ENCODE measurements at regions not wholly inside any gene's neighbourhood (a gene's known extent, or its start where the extent isn't known, plus 50 kb on each side); places are given as distances from the start of the nearest gene placed in this dataset.

DNA sequence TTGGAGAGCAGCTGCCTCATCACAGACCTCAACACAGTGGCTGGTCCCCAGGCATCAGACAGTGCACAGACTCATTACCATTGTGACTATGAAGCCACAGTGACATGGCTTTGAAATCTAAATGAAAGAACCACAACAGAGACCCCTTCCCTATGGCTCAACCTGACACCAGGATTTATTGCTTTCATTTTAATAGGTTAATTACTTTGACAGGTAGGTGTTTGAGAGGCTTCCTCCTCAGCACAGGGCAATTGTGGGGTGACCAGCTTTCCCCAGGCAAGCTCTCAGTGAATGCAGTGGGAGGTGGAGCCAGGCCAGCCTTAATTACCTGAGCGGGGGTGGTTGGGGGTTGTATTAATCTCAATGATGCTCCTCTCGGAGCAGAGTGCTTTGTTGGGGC is 102.3 kb downstream of the CHST1 start (continued):
- TF ChIP-seq, protein P1, sequence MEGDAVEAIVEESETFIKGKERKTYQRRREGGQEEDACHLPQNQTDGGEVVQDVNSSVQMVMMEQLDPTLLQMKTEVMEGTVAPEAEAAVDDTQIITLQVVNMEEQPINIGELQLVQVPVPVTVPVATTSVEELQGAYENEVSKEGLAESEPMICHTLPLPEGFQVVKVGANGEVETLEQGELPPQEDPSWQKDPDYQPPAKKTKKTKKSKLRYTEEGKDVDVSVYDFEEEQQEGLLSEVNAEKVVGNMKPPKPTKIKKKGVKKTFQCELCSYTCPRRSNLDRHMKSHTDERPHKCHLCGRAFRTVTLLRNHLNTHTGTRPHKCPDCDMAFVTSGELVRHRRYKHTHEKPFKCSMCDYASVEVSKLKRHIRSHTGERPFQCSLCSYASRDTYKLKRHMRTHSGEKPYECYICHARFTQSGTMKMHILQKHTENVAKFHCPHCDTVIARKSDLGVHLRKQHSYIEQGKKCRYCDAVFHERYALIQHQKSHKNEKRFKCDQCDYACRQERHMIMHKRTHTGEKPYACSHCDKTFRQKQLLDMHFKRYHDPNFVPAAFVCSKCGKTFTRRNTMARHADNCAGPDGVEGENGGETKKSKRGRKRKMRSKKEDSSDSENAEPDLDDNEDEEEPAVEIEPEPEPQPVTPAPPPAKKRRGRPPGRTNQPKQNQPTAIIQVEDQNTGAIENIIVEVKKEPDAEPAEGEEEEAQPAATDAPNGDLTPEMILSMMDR (conservative IDR thresholded peaks at IDR 0.05; ENCODE audit: low read depth in 2 of 2) = no peak
- TF ChIP-seq EZH2phosphoT487 (IDR thresholded peaks at IDR 0.05; ENCODE audit: unreplicated experiment) (no peak), EZH2 (IDR thresholded peaks at IDR 0.05; ENCODE audit: low read depth, unreplicated experiment) (no peak), ZNF331 (CRISPR knock-in tag; IDR thresholded peaks at IDR 0.05; ENCODE audit: low read depth) (no peak), STAT1 (IDR thresholded peaks at IDR 0.05; ENCODE audit: unreplicated experiment) (no peak), POLR2AphosphoS5 (IDR thresholded peaks at IDR 0.05; ENCODE audit: low read depth) (no peak), NANOG (IDR thresholded peaks at IDR 0.05; ENCODE audit: borderline replicate concordance) (no peak), ZNF114 (CRISPR knock-in tag; IDR thresholded peaks at IDR 0.05) (no peak), JUNB (IDR thresholded peaks at IDR 0.05; ENCODE audit: unreplicated experiment) (no peak)
- TF ChIP-seq, protein P2, sequence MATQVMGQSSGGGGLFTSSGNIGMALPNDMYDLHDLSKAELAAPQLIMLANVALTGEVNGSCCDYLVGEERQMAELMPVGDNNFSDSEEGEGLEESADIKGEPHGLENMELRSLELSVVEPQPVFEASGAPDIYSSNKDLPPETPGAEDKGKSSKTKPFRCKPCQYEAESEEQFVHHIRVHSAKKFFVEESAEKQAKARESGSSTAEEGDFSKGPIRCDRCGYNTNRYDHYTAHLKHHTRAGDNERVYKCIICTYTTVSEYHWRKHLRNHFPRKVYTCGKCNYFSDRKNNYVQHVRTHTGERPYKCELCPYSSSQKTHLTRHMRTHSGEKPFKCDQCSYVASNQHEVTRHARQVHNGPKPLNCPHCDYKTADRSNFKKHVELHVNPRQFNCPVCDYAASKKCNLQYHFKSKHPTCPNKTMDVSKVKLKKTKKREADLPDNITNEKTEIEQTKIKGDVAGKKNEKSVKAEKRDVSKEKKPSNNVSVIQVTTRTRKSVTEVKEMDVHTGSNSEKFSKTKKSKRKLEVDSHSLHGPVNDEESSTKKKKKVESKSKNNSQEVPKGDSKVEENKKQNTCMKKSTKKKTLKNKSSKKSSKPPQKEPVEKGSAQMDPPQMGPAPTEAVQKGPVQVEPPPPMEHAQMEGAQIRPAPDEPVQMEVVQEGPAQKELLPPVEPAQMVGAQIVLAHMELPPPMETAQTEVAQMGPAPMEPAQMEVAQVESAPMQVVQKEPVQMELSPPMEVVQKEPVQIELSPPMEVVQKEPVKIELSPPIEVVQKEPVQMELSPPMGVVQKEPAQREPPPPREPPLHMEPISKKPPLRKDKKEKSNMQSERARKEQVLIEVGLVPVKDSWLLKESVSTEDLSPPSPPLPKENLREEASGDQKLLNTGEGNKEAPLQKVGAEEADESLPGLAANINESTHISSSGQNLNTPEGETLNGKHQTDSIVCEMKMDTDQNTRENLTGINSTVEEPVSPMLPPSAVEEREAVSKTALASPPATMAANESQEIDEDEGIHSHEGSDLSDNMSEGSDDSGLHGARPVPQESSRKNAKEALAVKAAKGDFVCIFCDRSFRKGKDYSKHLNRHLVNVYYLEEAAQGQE (IDR thresholded peaks at IDR 0.05; ENCODE audit: unreplicated experiment) = no peak
- TF ChIP-seq, protein P3, sequence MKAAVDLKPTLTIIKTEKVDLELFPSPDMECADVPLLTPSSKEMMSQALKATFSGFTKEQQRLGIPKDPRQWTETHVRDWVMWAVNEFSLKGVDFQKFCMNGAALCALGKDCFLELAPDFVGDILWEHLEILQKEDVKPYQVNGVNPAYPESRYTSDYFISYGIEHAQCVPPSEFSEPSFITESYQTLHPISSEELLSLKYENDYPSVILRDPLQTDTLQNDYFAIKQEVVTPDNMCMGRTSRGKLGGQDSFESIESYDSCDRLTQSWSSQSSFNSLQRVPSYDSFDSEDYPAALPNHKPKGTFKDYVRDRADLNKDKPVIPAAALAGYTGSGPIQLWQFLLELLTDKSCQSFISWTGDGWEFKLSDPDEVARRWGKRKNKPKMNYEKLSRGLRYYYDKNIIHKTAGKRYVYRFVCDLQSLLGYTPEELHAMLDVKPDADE (IDR thresholded peaks at IDR 0.05) = no peak

DNA sequence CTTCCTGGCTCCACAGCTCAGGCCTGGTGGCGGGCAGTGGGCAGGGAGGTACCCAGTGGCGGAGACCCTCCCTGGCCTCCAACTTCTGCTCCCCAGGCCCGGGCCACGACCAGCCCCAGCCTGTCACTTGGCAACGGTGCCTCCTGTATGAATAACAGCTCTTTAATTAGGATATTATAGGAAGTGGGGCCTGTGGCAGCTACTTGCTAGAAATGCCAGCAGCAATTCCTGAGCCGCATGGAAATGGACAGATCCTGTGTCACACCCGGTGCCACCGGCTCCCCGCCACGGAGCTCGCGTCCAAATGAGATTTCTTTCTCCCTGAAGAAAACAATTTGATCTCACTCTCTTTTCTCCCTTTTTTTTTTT is 104.5 kb downstream of the CHST1 start:
- H3K36me3 ChIP-seq (ENCODE audit: insufficient read depth) = no peaks in the 10 kb centered on the region
- H3K79me2 ChIP-seq (replicated peaks; ENCODE audit: insufficient read depth) = no peaks in the 10 kb centered on the region
- H3K27ac ChIP-seq (ENCODE audit: low read depth) = no peak overlapping the region
- H2AFZ ChIP-seq = no peak overlapping the region
- ATAC-seq = no peak
- no peak overlapping the region for H3K4me2 ChIP-seq
- H3K27me3 ChIP-seq (ENCODE audit: insufficient read depth) = no peaks in the 10 kb centered on the region
- peaks cover 23% of the 10 kb centered on the region for H3K4me1 Mint-ChIP-seq
- H3K36me3 Mint-ChIP-seq (ENCODE audit: low read depth) = no peaks in the 10 kb centered on the region
- H3K27me3 Mint-ChIP-seq (ENCODE audit: insufficient read depth, low read depth, poor library complexity) = peaks cover 11% of the 10 kb centered on the region
- no peaks in the 10 kb centered on the region for H4K20me1 ChIP-seq (replicated peaks; ENCODE audit: insufficient read depth)
- no peak overlapping the region for H3K4me3 Mint-ChIP-seq
- no peaks in the 10 kb centered on the region for H3K9me2 ChIP-seq (ENCODE audit: insufficient read depth)
- no peak overlapping the region for H3K27ac Mint-ChIP-seq
- no peak overlapping the region for H3K4me3 ChIP-seq
- H3F3A ChIP-seq (replicated peaks; ENCODE audit: low read depth) = no peaks in the 10 kb centered on the region
- H3K4me1 ChIP-seq (ENCODE audit: insufficient read depth) = peaks cover 13% of the 10 kb centered on the region; the same call in 1 of the 2 replicates
- DNase-seq (ENCODE audit: low spot score) = no peak
- H3K9me3 Mint-ChIP-seq = peaks cover 10% of the 10 kb centered on the region; the same call in 2 of the 3 replicates
- TF ChIP-seq, protein P2 (IDR thresholded peaks at IDR 0.05; ENCODE audit: unreplicated experiment) = no peak
- TF ChIP-seq CREB1 (CRISPR knock-in tag; IDR thresholded peaks at IDR 0.05; ENCODE audit: low read depth) (no peak), EZH2 (IDR thresholded peaks at IDR 0.05; ENCODE audit: low read depth, unreplicated experiment) (no peak)
- TF ChIP-seq, protein P1 (conservative IDR thresholded peaks at IDR 0.05; ENCODE audit: low read depth in 2 of 2) = no peak

Measured in GM23338 (cell line).